ENCODE measurements at regions not wholly inside any gene's neighbourhood (a gene's known extent, or its start where the extent isn't known, plus 50 kb on each side); places are given as distances from the start of the nearest gene placed in this dataset.

- Histone ChIP-seq H2AFZ (ENCODE audit: low read length) (no peak overlapping the region), H3K36me3 (ENCODE audit: insufficient read depth, low read length) (no peaks in the 10 kb centered on the region), H3K4me1 (ENCODE audit: insufficient read depth, low read length, poor library complexity, severe bottlenecking) (peaks cover 30% of the 10 kb centered on the region), H3K4me2 (ENCODE audit: low read length) (no peak overlapping the region), H3K9me2 (ENCODE audit: insufficient read depth, low read length) (no peaks in the 10 kb centered on the region), H3K4me3 (ENCODE audit: low read depth, low read length, poor library complexity, severe bottlenecking) (no peak overlapping the region), H4K20me1 (ENCODE audit: insufficient read depth, low read length) (no peaks in the 10 kb centered on the region), H3K9me3 (ENCODE audit: low read length) (no peaks in the 10 kb centered on the region), H3K79me2 (ENCODE audit: insufficient read depth, low read depth, low read length) (no peaks in the 10 kb centered on the region), H3K27ac (ENCODE audit: low read depth, low read length, poor library complexity, severe bottlenecking) (no peak overlapping the region)
- DNase-seq (ENCODE audit: low spot score) = no peak
- no TSS peak for BruUV-seq (replicated peaks)
- ChIA-PET CTCF (ENCODE audit: unreplicated experiment) (no interaction called here), POLR2A (no interaction called here)
- intact Hi-C loops (cut with micrococcal nuclease; ENCODE audit: unreplicated experiment) = loop anchor here (5.0 kb wide), 1 partner anchor 136 kb away; the partner anchor contains the start of gene SMAD6
- no peak for TF ChIP-seq EZH2phosphoT487 (IDR thresholded peaks at IDR 0.05; ENCODE audit: borderline replicate concordance, low read depth, low read length)
- TF ChIP-seq, protein P1, sequence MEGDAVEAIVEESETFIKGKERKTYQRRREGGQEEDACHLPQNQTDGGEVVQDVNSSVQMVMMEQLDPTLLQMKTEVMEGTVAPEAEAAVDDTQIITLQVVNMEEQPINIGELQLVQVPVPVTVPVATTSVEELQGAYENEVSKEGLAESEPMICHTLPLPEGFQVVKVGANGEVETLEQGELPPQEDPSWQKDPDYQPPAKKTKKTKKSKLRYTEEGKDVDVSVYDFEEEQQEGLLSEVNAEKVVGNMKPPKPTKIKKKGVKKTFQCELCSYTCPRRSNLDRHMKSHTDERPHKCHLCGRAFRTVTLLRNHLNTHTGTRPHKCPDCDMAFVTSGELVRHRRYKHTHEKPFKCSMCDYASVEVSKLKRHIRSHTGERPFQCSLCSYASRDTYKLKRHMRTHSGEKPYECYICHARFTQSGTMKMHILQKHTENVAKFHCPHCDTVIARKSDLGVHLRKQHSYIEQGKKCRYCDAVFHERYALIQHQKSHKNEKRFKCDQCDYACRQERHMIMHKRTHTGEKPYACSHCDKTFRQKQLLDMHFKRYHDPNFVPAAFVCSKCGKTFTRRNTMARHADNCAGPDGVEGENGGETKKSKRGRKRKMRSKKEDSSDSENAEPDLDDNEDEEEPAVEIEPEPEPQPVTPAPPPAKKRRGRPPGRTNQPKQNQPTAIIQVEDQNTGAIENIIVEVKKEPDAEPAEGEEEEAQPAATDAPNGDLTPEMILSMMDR (conservative IDR thresholded peaks at IDR 0.05; ENCODE audit: low read length) = no peak
These were observed 136.2 kb downstream of the SMAD6 start for GRCh38 chr15:66838202-66838601.

GRCh38 chr15:66838671-66839239, 136.7 kb downstream of the SMAD6 start:
- ChIA-PET CTCF (ENCODE audit: unreplicated experiment) (no interaction called here), POLR2A (no interaction called here)
- H2AFZ ChIP-seq (ENCODE audit: low read length) = no peak overlapping the region
- DNase-seq (ENCODE audit: low spot score) = peak; percentile 56
- peaks cover 25% of the 10 kb centered on the region for H3K4me1 ChIP-seq (ENCODE audit: insufficient read depth, low read length, poor library complexity, severe bottlenecking)
- no TSS peak for BruUV-seq (replicated peaks)
- TF ChIP-seq EZH2phosphoT487 (IDR thresholded peaks at IDR 0.05; ENCODE audit: borderline replicate concordance, low read depth, low read length) = no peak
- TF ChIP-seq, protein P1 (conservative IDR thresholded peaks at IDR 0.05; ENCODE audit: low read length) = peak; percentile 83
- H3K27ac ChIP-seq (ENCODE audit: low read depth, low read length, poor library complexity, severe bottlenecking) = no peak overlapping the region
- H3K9me3 ChIP-seq (ENCODE audit: low read length) = no peaks in the 10 kb centered on the region
- intact Hi-C loops (cut with micrococcal nuclease; ENCODE audit: unreplicated experiment) = loop anchor here (5.0 kb wide), 1 partner anchor 136 kb away; the partner anchor contains the start of gene SMAD6
- no peaks in the 10 kb centered on the region for H4K20me1 ChIP-seq (ENCODE audit: insufficient read depth, low read length)
- H3K4me2 ChIP-seq (ENCODE audit: low read length) = no peak overlapping the region
- no peak overlapping the region for H3K4me3 ChIP-seq (ENCODE audit: low read depth, low read length, poor library complexity, severe bottlenecking)
- no peaks in the 10 kb centered on the region for H3K36me3 ChIP-seq (ENCODE audit: insufficient read depth, low read length)
- no peaks in the 10 kb centered on the region for H3K9me2 ChIP-seq (ENCODE audit: insufficient read depth, low read length)
- no peaks in the 10 kb centered on the region for H3K79me2 ChIP-seq (ENCODE audit: insufficient read depth, low read depth, low read length)

- peaks cover 16% of the 10 kb centered on the region for H3K4me1 ChIP-seq (ENCODE audit: insufficient read depth, low read length, poor library complexity, severe bottlenecking)
- H3K9me3 ChIP-seq (ENCODE audit: low read length) = no peaks in the 10 kb centered on the region
- H3K36me3 ChIP-seq (ENCODE audit: insufficient read depth, low read length) = no peaks in the 10 kb centered on the region
- no peak overlapping the region for H3K4me2 ChIP-seq (ENCODE audit: low read length)
- intact Hi-C loops (cut with micrococcal nuclease; ENCODE audit: unreplicated experiment) = loop anchor here (5.0 kb wide), 1 partner anchor 137 kb away; the partner anchor contains the start of gene SMAD6
- TF ChIP-seq, protein P1 (conservative IDR thresholded peaks at IDR 0.05; ENCODE audit: low read length) = no peak
- no peak for TF ChIP-seq EZH2phosphoT487 (IDR thresholded peaks at IDR 0.05; ENCODE audit: borderline replicate concordance, low read depth, low read length)
- no peak overlapping the region for H3K4me3 ChIP-seq (ENCODE audit: low read depth, low read length, poor library complexity, severe bottlenecking)
- CTCF ChIA-PET (ENCODE audit: unreplicated experiment) = no interaction called here
- no peak overlapping the region for H2AFZ ChIP-seq (ENCODE audit: low read length)
- H4K20me1 ChIP-seq (ENCODE audit: insufficient read depth, low read length) = no peaks in the 10 kb centered on the region
- DNase-seq (ENCODE audit: low spot score) = no peak
- no peaks in the 10 kb centered on the region for H3K9me2 ChIP-seq (ENCODE audit: insufficient read depth, low read length)
- BruUV-seq (replicated peaks) = no TSS peak
- H3K79me2 ChIP-seq (ENCODE audit: insufficient read depth, low read depth, low read length) = no peaks in the 10 kb centered on the region
- POLR2A ChIA-PET = no interaction called here
- H3K27ac ChIP-seq (ENCODE audit: low read depth, low read length, poor library complexity, severe bottlenecking) = no peak overlapping the region
These were observed 137.6 kb downstream of the SMAD6 start for GRCh38 chr15:66839506-66840112.

Measured in OCI-LY7 (cell line).